ENCODE measurements at regions not wholly inside any gene's neighbourhood (a gene's known extent, or its start where the extent isn't known, plus 50 kb on each side); places are given as distances from the start of the nearest gene placed in this dataset.

DNA sequence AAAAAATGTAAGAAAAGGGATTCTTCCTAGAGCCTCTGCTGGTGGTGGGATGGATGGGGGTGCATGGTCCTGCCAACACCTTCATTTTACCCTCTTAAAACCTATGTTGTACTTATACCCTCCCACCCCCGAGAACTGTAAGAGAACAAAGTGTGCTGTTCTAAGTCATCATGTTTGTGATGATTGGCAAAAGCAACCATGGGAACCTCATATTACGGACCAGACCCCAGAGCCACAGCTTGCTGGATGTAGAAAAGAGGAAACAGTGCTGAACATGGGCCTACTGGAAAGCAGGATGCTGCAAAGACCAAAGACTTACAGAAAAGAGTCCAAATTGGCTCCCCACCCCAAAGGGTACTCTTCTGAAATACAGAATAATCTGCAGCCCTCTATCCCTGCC, 311.2 kb downstream of the DUSP6 start:
- H3K36me3 ChIP-seq (ENCODE audit: control insufficient read depth, insufficient read depth, low read length) = no peaks in the 10 kb centered on the region
- H3K4me3 ChIP-seq (ENCODE audit: extremely low read depth, insufficient read depth, low read length, poor library complexity, severe bottlenecking) = no peak overlapping the region
- no peak overlapping the region for H3K27ac ChIP-seq (ENCODE audit: low read depth, low read length, severe bottlenecking)
- H3K9me3 ChIP-seq (ENCODE audit: control insufficient read depth, low read length) = no peaks in the 10 kb centered on the region
- 93% methylated on average over 1 of the region's 2 CpGs; no CpG with 5 or more reads in 1 of the 2 experiments for WGBS, 2 experiments (ENCODE audit: insufficient coverage in 2 of 2)
- H3K4me1 ChIP-seq (ENCODE audit: control insufficient read depth, insufficient read depth, low read length, poor library complexity, severe bottlenecking) = no peaks in the 10 kb centered on the region

GRCh38 chr12:89040146-89040964, 311.9 kb downstream of the DUSP6 start:
- no peaks in the 10 kb centered on the region for H3K9me3 ChIP-seq (ENCODE audit: control insufficient read depth, low read length)
- H3K36me3 ChIP-seq (ENCODE audit: control insufficient read depth, insufficient read depth, low read length) = no peaks in the 10 kb centered on the region
- H3K4me3 ChIP-seq (ENCODE audit: extremely low read depth, insufficient read depth, low read length, poor library complexity, severe bottlenecking) = no peak overlapping the region
- H3K27ac ChIP-seq (ENCODE audit: low read depth, low read length, severe bottlenecking) = no peak overlapping the region
- H3K4me1 ChIP-seq (ENCODE audit: control insufficient read depth, insufficient read depth, low read length, poor library complexity, severe bottlenecking) = no peaks in the 10 kb centered on the region
- 92 to 95% methylated on average over 9 to 10 of the region's 10 CpGs for WGBS, 2 experiments (ENCODE audit: insufficient coverage in 2 of 2)

DNA sequence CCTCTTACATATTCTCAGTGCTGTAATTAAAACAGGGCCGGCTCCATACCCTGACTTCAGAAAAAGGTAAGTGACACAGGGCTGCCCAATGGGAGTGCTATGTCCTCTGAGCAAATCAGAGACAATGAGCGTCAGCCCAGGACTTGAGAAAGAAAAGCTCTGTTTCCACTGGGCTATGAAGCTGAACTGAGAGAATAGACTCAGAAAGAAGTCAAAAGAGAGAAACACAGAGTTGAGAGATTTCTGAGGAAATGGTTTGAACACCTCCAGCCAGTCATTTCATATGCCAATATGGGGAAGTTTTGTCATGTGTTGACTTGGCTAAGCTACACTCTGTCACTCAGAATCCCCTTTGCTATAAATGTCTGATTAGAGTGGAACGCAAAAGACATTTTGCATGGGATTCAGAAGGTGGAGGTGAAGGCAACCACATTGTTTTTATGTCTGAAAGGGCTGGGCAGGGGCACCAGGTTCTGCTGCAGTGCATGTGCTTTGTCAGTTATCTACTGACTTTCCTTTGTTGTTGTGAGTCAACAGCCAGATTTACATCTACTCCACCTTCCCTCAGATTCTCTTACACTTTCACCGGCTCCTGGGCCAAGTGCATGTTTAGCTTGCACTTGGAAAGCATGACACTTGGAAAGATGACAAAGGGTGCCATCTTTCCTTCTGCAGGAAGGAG, 313.3 kb downstream of the DUSP6 start:
- Histone ChIP-seq H3K36me3 (ENCODE audit: control insufficient read depth, insufficient read depth, low read length) (no peaks in the 10 kb centered on the region), H3K9me3 (ENCODE audit: control insufficient read depth, low read length) (no peaks in the 10 kb centered on the region), H3K4me3 (ENCODE audit: extremely low read depth, insufficient read depth, low read length, poor library complexity, severe bottlenecking) (no peak overlapping the region), H3K27ac (ENCODE audit: low read depth, low read length, severe bottlenecking) (no peak overlapping the region), H3K4me1 (ENCODE audit: control insufficient read depth, insufficient read depth, low read length, poor library complexity, severe bottlenecking) (no peaks in the 10 kb centered on the region)
- WGBS, 2 experiments (ENCODE audit: insufficient coverage in 2 of 2) = 84 to 100% methylated on average over 1 to 3 of the region's 4 CpGs

- H3K36me3 ChIP-seq (ENCODE audit: control insufficient read depth, insufficient read depth, low read length) = no peaks in the 10 kb centered on the region
- H3K4me3 ChIP-seq (ENCODE audit: extremely low read depth, insufficient read depth, low read length, poor library complexity, severe bottlenecking) = no peak overlapping the region
- no peaks in the 10 kb centered on the region for H3K9me3 ChIP-seq (ENCODE audit: control insufficient read depth, low read length)
- WGBS, 2 experiments (ENCODE audit: insufficient coverage in 2 of 2) = 78 to 90% methylated on average over 1 to 3 of the region's 3 CpGs
- no peaks in the 10 kb centered on the region for H3K4me1 ChIP-seq (ENCODE audit: control insufficient read depth, insufficient read depth, low read length, poor library complexity, severe bottlenecking)
- H3K27ac ChIP-seq (ENCODE audit: low read depth, low read length, severe bottlenecking) = no peak overlapping the region
Measured at GRCh38 chr12:89033062-89033461, 319.2 kb downstream of the DUSP6 start.

- Histone ChIP-seq H3K4me1 (ENCODE audit: control insufficient read depth, insufficient read depth, low read length, poor library complexity, severe bottlenecking) (no peaks in the 10 kb centered on the region), H3K9me3 (ENCODE audit: control insufficient read depth, low read length) (no peaks in the 10 kb centered on the region), H3K36me3 (ENCODE audit: control insufficient read depth, insufficient read depth, low read length) (no peaks in the 10 kb centered on the region), H3K4me3 (ENCODE audit: extremely low read depth, insufficient read depth, low read length, poor library complexity, severe bottlenecking) (no peak overlapping the region), H3K27ac (ENCODE audit: low read depth, low read length, severe bottlenecking) (no peak overlapping the region)
- WGBS, 2 experiments (ENCODE audit: insufficient coverage in 2 of 2) = 100% methylated on average over 2 of the region's 2 CpGs; no CpG with 5 or more reads in 1 of the 2 experiments
Measured at GRCh38 chr12:89029961-89030360, 322.3 kb downstream of the DUSP6 start.

- Histone ChIP-seq H3K4me3 (ENCODE audit: extremely low read depth, insufficient read depth, low read length, poor library complexity, severe bottlenecking) (no peak overlapping the region), H3K4me1 (ENCODE audit: control insufficient read depth, insufficient read depth, low read length, poor library complexity, severe bottlenecking) (no peaks in the 10 kb centered on the region), H3K27ac (ENCODE audit: low read depth, low read length, severe bottlenecking) (no peak overlapping the region), H3K36me3 (ENCODE audit: control insufficient read depth, insufficient read depth, low read length) (no peaks in the 10 kb centered on the region), H3K9me3 (ENCODE audit: control insufficient read depth, low read length) (no peaks in the 10 kb centered on the region)
- 93 to 100% methylated on average over 3 of the region's 4 CpGs for WGBS, 2 experiments (ENCODE audit: insufficient coverage in 2 of 2)
Measured at GRCh38 chr12:89024580-89024979, 327.7 kb downstream of the DUSP6 start.

DNA sequence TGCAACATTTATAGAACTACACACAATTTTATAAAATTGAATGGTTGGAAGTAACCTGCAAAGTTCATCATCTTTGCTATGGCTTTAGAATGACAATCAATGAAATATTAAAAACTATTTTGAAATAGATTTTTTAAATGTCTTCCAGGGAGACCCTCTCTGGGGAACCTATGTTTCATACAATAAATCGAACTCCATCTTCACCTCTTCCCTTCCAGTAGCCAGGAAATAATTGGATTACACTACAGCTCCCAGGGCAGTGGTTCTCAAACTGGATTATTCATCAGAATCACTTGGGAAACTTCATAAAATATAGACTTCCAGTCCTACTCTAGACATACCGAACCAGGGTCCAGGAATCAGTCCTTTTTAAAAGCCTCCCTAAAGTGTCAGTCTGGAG, 328.4 kb downstream of the DUSP6 start:
- Histone ChIP-seq H3K36me3 (ENCODE audit: control insufficient read depth, insufficient read depth, low read length) (no peaks in the 10 kb centered on the region), H3K27ac (ENCODE audit: low read depth, low read length, severe bottlenecking) (no peak overlapping the region), H3K4me1 (ENCODE audit: control insufficient read depth, insufficient read depth, low read length, poor library complexity, severe bottlenecking) (no peaks in the 10 kb centered on the region), H3K4me3 (ENCODE audit: extremely low read depth, insufficient read depth, low read length, poor library complexity, severe bottlenecking) (no peak overlapping the region), H3K9me3 (ENCODE audit: control insufficient read depth, low read length) (no peaks in the 10 kb centered on the region)
- 56% methylated on average over 1 of the region's 2 CpGs; no CpG with 5 or more reads in 1 of the 2 experiments for WGBS, 2 experiments (ENCODE audit: insufficient coverage in 2 of 2)

- no peaks in the 10 kb centered on the region for H3K36me3 ChIP-seq (ENCODE audit: control insufficient read depth, insufficient read depth, low read length)
- H3K9me3 ChIP-seq (ENCODE audit: control insufficient read depth, low read length) = no peaks in the 10 kb centered on the region
- H3K27ac ChIP-seq (ENCODE audit: low read depth, low read length, severe bottlenecking) = no peak overlapping the region
- WGBS, 2 experiments (ENCODE audit: insufficient coverage in 2 of 2) = 82 to 92% methylated on average over 6 of the region's 6 CpGs
- no peak overlapping the region for H3K4me3 ChIP-seq (ENCODE audit: extremely low read depth, insufficient read depth, low read length, poor library complexity, severe bottlenecking)
- H3K4me1 ChIP-seq (ENCODE audit: control insufficient read depth, insufficient read depth, low read length, poor library complexity, severe bottlenecking) = no peaks in the 10 kb centered on the region
Measured at GRCh38 chr12:89020689-89021088, 331.6 kb downstream of the DUSP6 start.

DNA sequence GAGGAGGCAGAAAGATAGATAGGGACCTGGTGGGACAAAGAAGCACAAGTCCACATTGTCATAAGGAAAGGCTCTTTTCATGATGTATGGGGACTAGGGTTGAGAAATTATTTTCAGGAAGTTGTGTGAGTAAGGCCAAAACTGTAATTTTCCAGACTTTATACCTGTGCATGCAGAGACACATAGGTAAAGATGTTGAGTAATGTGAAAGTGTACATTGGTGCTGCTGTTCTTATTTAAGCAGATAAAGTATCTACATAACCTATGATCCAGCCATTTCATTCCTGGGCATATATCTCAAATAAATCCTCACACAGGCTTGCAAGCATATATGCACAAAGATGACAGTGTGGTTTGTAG, 332.2 kb downstream of the DUSP6 start:
- Histone ChIP-seq H3K4me3 (ENCODE audit: extremely low read depth, insufficient read depth, low read length, poor library complexity, severe bottlenecking) (no peak overlapping the region), H3K27ac (ENCODE audit: low read depth, low read length, severe bottlenecking) (no peak overlapping the region), H3K4me1 (ENCODE audit: control insufficient read depth, insufficient read depth, low read length, poor library complexity, severe bottlenecking) (no peaks in the 10 kb centered on the region), H3K9me3 (ENCODE audit: control insufficient read depth, low read length) (no peaks in the 10 kb centered on the region), H3K36me3 (ENCODE audit: control insufficient read depth, insufficient read depth, low read length) (no peaks in the 10 kb centered on the region)

- 5 to 16% methylated on average over 9 of the region's 14 CpGs for WGBS, 2 experiments (ENCODE audit: insufficient coverage in 2 of 2)
- Histone ChIP-seq H3K27ac (ENCODE audit: low read depth, low read length, severe bottlenecking) (no peak overlapping the region), H3K4me3 (ENCODE audit: extremely low read depth, insufficient read depth, low read length, poor library complexity, severe bottlenecking) (no peak overlapping the region), H3K9me3 (ENCODE audit: control insufficient read depth, low read length) (no peaks in the 10 kb centered on the region), H3K36me3 (ENCODE audit: control insufficient read depth, insufficient read depth, low read length) (no peaks in the 10 kb centered on the region), H3K4me1 (ENCODE audit: control insufficient read depth, insufficient read depth, low read length, poor library complexity, severe bottlenecking) (no peaks in the 10 kb centered on the region)
Measured at GRCh38 chr12:89019439-89020120, 332.7 kb downstream of the DUSP6 start.

All from mesodermal cell (in vitro differentiated cells).